Immature natural killer cell (primary cell): ENCODE measurements at regions not wholly inside any gene's neighbourhood (a gene's known extent, or its start where the extent isn't known, plus 50 kb on each side); places are given as distances from the start of the nearest gene placed in this dataset.

Experiments used
- DNase-seq, 3 donors: peaks; one replicate each; pipeline ENCODE4 v3.0.0; 2022; ENCODE audit warnings: mixed read lengths in 1 of 3
- H3K27ac Mint-ChIP-seq, 6 donors: one replicate each; pipeline ENCODE4 v1.8.0; 2020; ENCODE audit warnings: mixed read lengths in 6 of 6, mild to moderate bottlenecking in 5 of 6, inconsistent platforms in 4 of 6, moderate library complexity in 3 of 6
- H3K27me3 Mint-ChIP-seq, 3 donors: one replicate each; pipeline ENCODE4 v1.8.0; 2020 to 2021; ENCODE audit warnings: low read depth in 3 of 3, mild to moderate bottlenecking in 3 of 3, mixed read lengths in 3 of 3, moderate library complexity in 3 of 3, inconsistent platforms in 1 of 3
- H3K36me3 Mint-ChIP-seq, 3 donors: one replicate each; pipeline ENCODE4 v1.8.0; 2020; ENCODE audit warnings: mixed read lengths in 3 of 3, inconsistent platforms in 2 of 3, mild to moderate bottlenecking in 2 of 3
- H3K4me1 Mint-ChIP-seq, 2 donors: one replicate each; pipeline ENCODE4 v1.8.0; 2020; ENCODE audit warnings: inconsistent platforms in 2 of 2, mild to moderate bottlenecking in 2 of 2, mixed read lengths in 2 of 2, moderate library complexity in 1 of 2
- H3K4me3 Mint-ChIP-seq, 5 donors: one replicate each; pipeline ENCODE4 v1.8.0; 2020; ENCODE audit warnings: mild to moderate bottlenecking in 5 of 5, mixed read lengths in 5 of 5, inconsistent platforms in 3 of 5, moderate library complexity in 3 of 5
- H3K9me3 Mint-ChIP-seq, 6 donors: one replicate each; pipeline ENCODE4 v1.8.0; 2020; ENCODE audit warnings: mild to moderate bottlenecking in 6 of 6, mixed read lengths in 6 of 6, inconsistent platforms in 4 of 6, moderate library complexity in 3 of 6

GRCh38 chr2:78290581-78291214 is 734.8 kb upstream of the REG3G start:
- H3K27ac Mint-ChIP-seq = no peak overlapping the region
- no peak for DNase-seq
- no peaks in the 10 kb centered on the region for H3K36me3 Mint-ChIP-seq
- H3K9me3 Mint-ChIP-seq = peaks cover 4 to 56% (median 16%) of the 10 kb centered on the region in 6 donors
- no peaks in the 10 kb centered on the region for H3K4me1 Mint-ChIP-seq
- peaks cover 0 to 1% (median 0%) of the 10 kb centered on the region in 3 donors for H3K27me3 Mint-ChIP-seq
- no peak overlapping the region for H3K4me3 Mint-ChIP-seq

- H3K27me3 Mint-ChIP-seq = peaks cover 0 to 1% (median 0%) of the 10 kb centered on the region in 3 donors
- H3K4me3 Mint-ChIP-seq = no peak overlapping the region
- no peak for DNase-seq
- H3K27ac Mint-ChIP-seq = no peak overlapping the region
- peaks cover 5 to 53% (median 15%) of the 10 kb centered on the region in 6 donors for H3K9me3 Mint-ChIP-seq
- no peaks in the 10 kb centered on the region for H3K36me3 Mint-ChIP-seq
- no peaks in the 10 kb centered on the region for H3K4me1 Mint-ChIP-seq
These were observed 731.7 kb upstream of the REG3G start for GRCh38 chr2:78293768-78294167.

- Mint-ChIP-seq H3K27ac (no peak overlapping the region), H3K9me3 (peaks cover 0 to 27% (median 10%) of the 10 kb centered on the region in 6 donors), H3K4me3 (no peak overlapping the region), H3K4me1 (no peaks in the 10 kb centered on the region), H3K27me3 (peaks cover 0 to 1% (median 0%) of the 10 kb centered on the region in 3 donors), H3K36me3 (peaks cover 0 to 2% (median 0%) of the 10 kb centered on the region in 3 donors)
- DNase-seq = no peak
These were observed 724.2 kb upstream of the REG3G start for GRCh38 chr2:78301166-78301789.

- no peak overlapping the region for H3K27ac Mint-ChIP-seq
- no peaks in the 10 kb centered on the region for H3K4me1 Mint-ChIP-seq
- H3K27me3 Mint-ChIP-seq = peaks cover 0 to 1% (median 0%) of the 10 kb centered on the region in 3 donors
- no peak for DNase-seq
- no peak overlapping the region for H3K4me3 Mint-ChIP-seq
- peaks cover 2 to 44% (median 20%) of the 10 kb centered on the region in 6 donors for H3K9me3 Mint-ChIP-seq
- H3K36me3 Mint-ChIP-seq = peaks cover 0 to 2% (median 0%) of the 10 kb centered on the region in 3 donors
These were observed 720.8 kb upstream of the REG3G start for GRCh38 chr2:78304678-78305077.

- Mint-ChIP-seq H3K4me3 (no peak overlapping the region), H3K27me3 (peaks cover 0 to 3% (median 0%) of the 10 kb centered on the region in 3 donors), H3K27ac (no peak overlapping the region)
These were observed 716.0 kb upstream of the REG3G start for GRCh38 chr2:78309460-78309859.

GRCh38 chr2:78315368-78315767 is 710.1 kb upstream of the REG3G start:
- H3K27me3 Mint-ChIP-seq = peaks cover 0 to 2% (median 1%) of the 10 kb centered on the region in 3 donors
- no peak for DNase-seq
- H3K27ac Mint-ChIP-seq = no peak overlapping the region
- H3K9me3 Mint-ChIP-seq = peaks cover 9 to 64% (median 19%) of the 10 kb centered on the region in 6 donors
- no peaks in the 10 kb centered on the region for H3K4me1 Mint-ChIP-seq
- no peak overlapping the region for H3K4me3 Mint-ChIP-seq
- no peaks in the 10 kb centered on the region for H3K36me3 Mint-ChIP-seq

More at GRCh38 chr2:78309460-78309859, 716.0 kb upstream of the REG3G start:
- H3K9me3 Mint-ChIP-seq = peaks cover 9 to 55% (median 28%) of the 10 kb centered on the region in 6 donors
- no peak for DNase-seq
- no peaks in the 10 kb centered on the region for H3K4me1 Mint-ChIP-seq
- H3K36me3 Mint-ChIP-seq = no peaks in the 10 kb centered on the region

GRCh38 chr2:78318275-78318674 is 707.2 kb upstream of the REG3G start:
- no peak overlapping the region for H3K27ac Mint-ChIP-seq
- no peaks in the 10 kb centered on the region for H3K4me1 Mint-ChIP-seq
- H3K9me3 Mint-ChIP-seq = peaks cover 5 to 50% (median 16%) of the 10 kb centered on the region in 6 donors
- H3K36me3 Mint-ChIP-seq = no peaks in the 10 kb centered on the region
- peaks cover 0 to 2% (median 0%) of the 10 kb centered on the region in 3 donors for H3K27me3 Mint-ChIP-seq
- no peak for DNase-seq
- H3K4me3 Mint-ChIP-seq = no peak overlapping the region

GRCh38 chr2:78330193-78330592 is 695.3 kb upstream of the REG3G start:
- Mint-ChIP-seq H3K27me3 (no peaks in the 10 kb centered on the region), H3K4me3 (no peak overlapping the region), H3K9me3 (peaks cover 7 to 41% (median 23%) of the 10 kb centered on the region in 6 donors), H3K27ac (no peak overlapping the region), H3K4me1 (no peaks in the 10 kb centered on the region), H3K36me3 (no peaks in the 10 kb centered on the region)
- DNase-seq = no peak

GRCh38 chr2:78351208-78351607 is 674.3 kb upstream of the REG3G start:
- no peak for DNase-seq
- no peaks in the 10 kb centered on the region for H3K27me3 Mint-ChIP-seq
- H3K9me3 Mint-ChIP-seq = peaks cover 6 to 49% (median 14%) of the 10 kb centered on the region in 6 donors
- no peaks in the 10 kb centered on the region for H3K36me3 Mint-ChIP-seq
- H3K27ac Mint-ChIP-seq = no peak overlapping the region
- H3K4me1 Mint-ChIP-seq = no peaks in the 10 kb centered on the region
- H3K4me3 Mint-ChIP-seq = no peak overlapping the region

- Mint-ChIP-seq H3K9me3 (peaks cover 12 to 52% (median 18%) of the 10 kb centered on the region in 6 donors), H3K27me3 (no peaks in the 10 kb centered on the region), H3K4me3 (no peak overlapping the region), H3K27ac (no peak overlapping the region), H3K4me1 (no peaks in the 10 kb centered on the region), H3K36me3 (peaks cover 0 to 3% (median 0%) of the 10 kb centered on the region in 3 donors)
- no peak for DNase-seq
These were observed 672.3 kb upstream of the REG3G start for GRCh38 chr2:78353168-78353567.

GRCh38 chr2:78355967-78356366 is 669.5 kb upstream of the REG3G start:
- Mint-ChIP-seq H3K36me3 (peaks cover 0 to 3% (median 0%) of the 10 kb centered on the region in 3 donors), H3K9me3 (peaks cover 13 to 53% (median 19%) of the 10 kb centered on the region in 6 donors), H3K27ac (no peak overlapping the region), H3K4me3 (no peak overlapping the region), H3K4me1 (no peaks in the 10 kb centered on the region), H3K27me3 (peaks cover 0 to 2% (median 0%) of the 10 kb centered on the region in 3 donors)
- DNase-seq = no peak

GRCh38 chr2:78383576-78383975 is 641.9 kb upstream of the REG3G start:
- H3K36me3 Mint-ChIP-seq = no peaks in the 10 kb centered on the region
- H3K27me3 Mint-ChIP-seq = no peaks in the 10 kb centered on the region
- no peak overlapping the region for H3K4me3 Mint-ChIP-seq
- no peaks in the 10 kb centered on the region for H3K4me1 Mint-ChIP-seq
- no peak overlapping the region for H3K27ac Mint-ChIP-seq
- peaks cover 8 to 41% (median 17%) of the 10 kb centered on the region in 6 donors for H3K9me3 Mint-ChIP-seq
- DNase-seq = no peak

GRCh38 chr2:78397198-78397597 is 628.3 kb upstream of the REG3G start:
- no peaks in the 10 kb centered on the region for H3K4me1 Mint-ChIP-seq
- H3K9me3 Mint-ChIP-seq = peaks cover 14 to 74% (median 49%) of the 10 kb centered on the region in 6 donors
- no peak overlapping the region for H3K27ac Mint-ChIP-seq
- H3K36me3 Mint-ChIP-seq = peaks cover 4% of the 10 kb centered on the region in 3 donors
- H3K4me3 Mint-ChIP-seq = no peak overlapping the region
- peaks cover 0 to 3% (median 2%) of the 10 kb centered on the region in 3 donors for H3K27me3 Mint-ChIP-seq
- no peak for DNase-seq

- Mint-ChIP-seq H3K27ac (no peak overlapping the region), H3K9me3 (peaks cover 11 to 56% (median 15%) of the 10 kb centered on the region in 6 donors), H3K36me3 (no peaks in the 10 kb centered on the region)
These were observed 617.3 kb upstream of the REG3G start for GRCh38 chr2:78407960-78408794.

More at GRCh38 chr2:78407960-78408794, 617.3 kb upstream of the REG3G start:
- Mint-ChIP-seq H3K27me3 (peaks cover 0 to 1% (median 0%) of the 10 kb centered on the region in 3 donors), H3K4me3 (no peak overlapping the region), H3K4me1 (no peaks in the 10 kb centered on the region)
- DNase-seq = no peak
